IMR-90 (cell line): ENCODE measurements at regions not wholly inside any gene's neighbourhood (a gene's known extent, or its start where the extent isn't known, plus 50 kb on each side); places are given as distances from the start of the nearest gene placed in this dataset.

ENCODE experiments used
- ATAC-seq: fragments of 200-7000 bp; cut with Tn5 transposase; 2 replicates; pipeline ENCODE4 v1.9.1; 2020; ENCODE audit warnings: low read depth, mild to moderate bottlenecking, moderate library complexity
- BruUV-seq: library from RNA; stranded (reverse); fragments of 400-500 nt; replicated peaks from 2 replicates; lab custom pipeline; 2021; lab: Mats Ljungman, UMichigan
- CTCF ChIA-PET: fragments of 300-600 bp; formaldehyde crosslinking; extraction: SDS; loops from one replicate; lab custom pipeline; 2021; ENCODE audit warnings: antibody characterized with exemption; lab: Yijun Ruan, JAX
- POLR2A ChIA-PET: fragments of 300-600 bp; sonication (Branson Sonifier 250); formaldehyde crosslinking; loops from one replicate; lab custom pipeline; 2022; ENCODE audit warnings: antibody characterized with exemption; ENCODE audit not compliant: unreplicated experiment; lab: Charles Lee
- DNase-seq: peaks from one replicate; pipeline ENCODE4 v3.0.0; 2013
- H2AFZ ChIP-seq: replicated peaks from 2 replicates; pipeline ENCODE3; 2013; ENCODE audit warnings: low read length, mild to moderate bottlenecking; ENCODE audit not compliant: poor library complexity
- H2AK5ac ChIP-seq: 2 replicates; pipeline ENCODE4 v1.6.1; 2013; ENCODE audit warnings: low read depth, low read length, inconsistent platforms
- H2AK9ac ChIP-seq: replicated peaks from 2 replicates; pipeline ENCODE3; 2013; ENCODE audit warnings: mild to moderate bottlenecking, low read depth, low read length, moderate library complexity; ENCODE audit not compliant: poor library complexity
- H2BK120ac ChIP-seq: 2 replicates; pipeline ENCODE4 v1.6.1; 2013; ENCODE audit warnings: low read depth, low read length, inconsistent platforms
- H2BK15ac ChIP-seq: 3 replicates; pipeline ENCODE4 v1.6.1; 2013; ENCODE audit warnings: low read depth, low read length, inconsistent platforms
- H2BK20ac ChIP-seq: 2 replicates; pipeline ENCODE4 v1.6.1; 2013; ENCODE audit warnings: low read depth, mild to moderate bottlenecking, inconsistent platforms, low read length, moderate library complexity
- H2BK5ac ChIP-seq: 2 replicates; pipeline ENCODE4 v1.6.1; 2013; ENCODE audit warnings: mild to moderate bottlenecking, low read depth, low read length, inconsistent platforms; ENCODE audit not compliant: poor library complexity, severe bottlenecking
- H3K14ac ChIP-seq: replicated peaks from 2 replicates; pipeline ENCODE4 v1.6.1; 2013; ENCODE audit warnings: low read depth, low read length, inconsistent platforms
- H3K18ac ChIP-seq: 2 replicates; pipeline ENCODE4 v1.6.1; 2013; ENCODE audit warnings: low read depth, low read length, control low read depth
- H3K23ac ChIP-seq: 2 replicates; pipeline ENCODE4 v1.6.1; 2013; ENCODE audit warnings: low read depth, low read length, inconsistent platforms
- H3K27ac ChIP-seq: 2 replicates; pipeline ENCODE4 v1.5.1; 2013; ENCODE audit warnings: mild to moderate bottlenecking, control low read depth, low read length; ENCODE audit not compliant: insufficient read depth
- H3K27me3 ChIP-seq: 2 replicates; pipeline ENCODE4 v1.6.1; 2013; ENCODE audit warnings: low read length; ENCODE audit not compliant: control insufficient read depth, insufficient read depth
- H3K36me3 ChIP-seq: 2 replicates; pipeline ENCODE4 v1.6.1; 2013; ENCODE audit warnings: low read length, mixed read lengths; ENCODE audit not compliant: control insufficient read depth, insufficient read depth
- H3K4ac ChIP-seq: 2 replicates; pipeline ENCODE4 v1.6.1; 2013; ENCODE audit warnings: low read depth, low read length, inconsistent platforms
- H3K4me1 ChIP-seq: 2 replicates; pipeline ENCODE4 v1.6.1; 2013; ENCODE audit warnings: low read length, mixed read lengths; ENCODE audit not compliant: control insufficient read depth, insufficient read depth
- H3K4me2 ChIP-seq: 2 replicates; pipeline ENCODE4 v1.6.1; 2013; ENCODE audit warnings: low read depth, mild to moderate bottlenecking, control low read depth, low read length, moderate library complexity
- H3K4me3 ChIP-seq: 2 replicates; pipeline ENCODE4 v1.5.1; 2013; ENCODE audit warnings: low read depth, mild to moderate bottlenecking, control low read depth, low read length, moderate library complexity; ENCODE audit not compliant: insufficient read depth
- H3K56ac ChIP-seq: 2 replicates; pipeline ENCODE4 v1.6.1; 2013; ENCODE audit warnings: low read length, inconsistent platforms; ENCODE audit not compliant: insufficient read depth; ENCODE audit errors: extremely low read depth
- H3K79me1 ChIP-seq, 2 experiments: 2 replicates each; pipeline ENCODE4 v1.6.1; 2013; ENCODE audit warnings: low read length in 2 of 2, inconsistent platforms in 1 of 2, low read depth in 1 of 2
- H3K9ac ChIP-seq: 2 replicates; pipeline ENCODE4 v1.6.1; 2013; ENCODE audit warnings: low read depth, low read length, control low read depth
- H3K9me1 ChIP-seq: 2 replicates; pipeline ENCODE4 v1.6.1; 2013; ENCODE audit warnings: low read length, inconsistent platforms; ENCODE audit not compliant: insufficient read depth
- H3K9me3 ChIP-seq: 2 replicates; pipeline ENCODE4 v1.6.1; 2013; ENCODE audit warnings: low read length; ENCODE audit not compliant: control insufficient read depth, insufficient read depth
- H4K20me1 ChIP-seq: 2 replicates; pipeline ENCODE4 v1.6.1; 2013; ENCODE audit warnings: low read length, inconsistent platforms; ENCODE audit not compliant: insufficient read depth
- H4K5ac ChIP-seq: 2 replicates; pipeline ENCODE4 v1.6.1; 2013; ENCODE audit warnings: mild to moderate bottlenecking, low read depth, low read length, control low read depth
- H4K8ac ChIP-seq, 2 experiments: 2 replicates each; pipeline ENCODE4 v1.6.1; 2013; ENCODE audit warnings: low read depth in 2 of 2, low read length in 2 of 2, control low read depth in 1 of 2, inconsistent platforms in 1 of 2
- H4K91ac ChIP-seq: 2 replicates; pipeline ENCODE4 v1.6.1; 2013; ENCODE audit warnings: low read depth, low read length, inconsistent platforms; ENCODE audit not compliant: insufficient read depth
- BHLHE40 ChIP-seq: fragments of 150-350 bp; IDR thresholded peaks from 2 replicates; pipeline ENCODE4 v1.6.1; 2016; ENCODE audit warnings: mild to moderate bottlenecking, low read depth, low read length
- CEBPB ChIP-seq: IDR thresholded peaks from 2 replicates; pipeline ENCODE4 v1.6.1; 2012; ENCODE audit warnings: low read depth, low read length, improper control_type of control experiment
- CHD1 ChIP-seq: IDR thresholded peaks from 2 replicates; pipeline ENCODE4 v1.6.1; 2012; ENCODE audit warnings: low read depth, low read length, improper control_type of control experiment
- FOS ChIP-seq: fragments of 150-350 bp; IDR thresholded peaks from 2 replicates; pipeline ENCODE4 v1.6.1; 2016; ENCODE audit warnings: low read depth, low read length
- MAFK ChIP-seq: IDR thresholded peaks from 2 replicates; pipeline ENCODE4 v1.6.1; 2012; ENCODE audit warnings: low read depth, low read length, improper control_type of control experiment
- MAZ ChIP-seq: IDR thresholded peaks from 2 replicates; pipeline ENCODE4 v1.6.1; 2012; ENCODE audit warnings: low read depth, mild to moderate bottlenecking, low read length, improper control_type of control experiment, moderate library complexity, borderline replicate concordance
- MXI1 ChIP-seq: IDR thresholded peaks from 2 replicates; pipeline ENCODE4 v1.6.1; 2012; ENCODE audit warnings: low read depth, mild to moderate bottlenecking, low read length, moderate library complexity, borderline replicate concordance
- NFE2L2 ChIP-seq: fragments of 150-350 bp; IDR thresholded peaks from 2 replicates; pipeline ENCODE4 v1.6.1; 2016; ENCODE audit warnings: low read depth, mild to moderate bottlenecking, low read length
- POLR2A ChIP-seq: IDR thresholded peaks from 2 replicates; pipeline ENCODE4 v1.6.1; 2012; ENCODE audit warnings: mild to moderate bottlenecking, low read depth, low read length
- RAD21 ChIP-seq: IDR thresholded peaks from 2 replicates; pipeline ENCODE4 v1.6.1; 2012; ENCODE audit warnings: low read length, improper control_type of control experiment
- RCOR1 ChIP-seq: IDR thresholded peaks from 2 replicates; pipeline ENCODE4 v1.6.1; 2012; ENCODE audit warnings: mild to moderate bottlenecking, low read length, improper control_type of control experiment; ENCODE audit not compliant: insufficient replicate concordance
- RFX5 ChIP-seq: IDR thresholded peaks from 2 replicates; pipeline ENCODE4 v1.8.0; 2012; ENCODE audit warnings: low read depth, mild to moderate bottlenecking, low read length, moderate library complexity
- SMC3 ChIP-seq: fragments of 150-350 bp; IDR thresholded peaks from 2 replicates; pipeline ENCODE4 v1.6.1; 2016; ENCODE audit warnings: low read depth, mild to moderate bottlenecking, antibody characterized with exemption, low read length, moderate library complexity
- WGBS, 2 experiments: methylation state at CpG; one replicate each; pipeline versions ENCODE4 v1.1.5 to v1.1.7; 2013; ENCODE audit warnings: missing lambda C conversion rate in 2 of 2; ENCODE audit not compliant: insufficient read length in 1 of 2; ENCODE audit errors: extremely low coverage in 2 of 2; 5-methylcytosine and 5-hydroxymethylcytosine counted together
- dilution Hi-C: fragments of 300-500 bp; cut with HindIII; formaldehyde crosslinking; loops from one replicate; pipeline ENCODE4 v1.14.3; 2018; ENCODE audit warnings: low sequenced_read_pairs; ENCODE audit not compliant: unreplicated experiment
- in situ Hi-C: fragments of 300-500 bp; cut with MboI; formaldehyde crosslinking; loops from 3 replicates; pipeline ENCODE4 v1.14.3; 2019; ENCODE audit warnings: low sequenced_read_pairs, inconsistent platforms, mixed read lengths
- intact Hi-C: fragments of 100-400 bp; cut with micrococcal nuclease; formaldehyde crosslinking; loops from 2 replicates; pipeline ENCODE4 v1.10.0; 2022
- TF ChIP-seq, protein P1 (sequence below): fragments of 150-350 bp; IDR thresholded peaks from 2 replicates; pipeline ENCODE4 v1.6.1; 2017; ENCODE audit warnings: mild to moderate bottlenecking, antibody characterized with exemption, low read length, low read depth
- TF ChIP-seq, protein P2 (sequence below): conservative IDR thresholded peaks from 2 replicates; pipeline ENCODE4 v1.5.1; 2012; ENCODE audit warnings: mild to moderate bottlenecking, low read depth, low read length, improper control_type of control experiment
- TF ChIP-seq, protein P3 (sequence below): fragments of 150-350 bp; IDR thresholded peaks from 2 replicates; pipeline ENCODE4 v1.6.1; 2016; ENCODE audit warnings: low read depth, mild to moderate bottlenecking, low read length, moderate library complexity, borderline replicate concordance

DNA sequence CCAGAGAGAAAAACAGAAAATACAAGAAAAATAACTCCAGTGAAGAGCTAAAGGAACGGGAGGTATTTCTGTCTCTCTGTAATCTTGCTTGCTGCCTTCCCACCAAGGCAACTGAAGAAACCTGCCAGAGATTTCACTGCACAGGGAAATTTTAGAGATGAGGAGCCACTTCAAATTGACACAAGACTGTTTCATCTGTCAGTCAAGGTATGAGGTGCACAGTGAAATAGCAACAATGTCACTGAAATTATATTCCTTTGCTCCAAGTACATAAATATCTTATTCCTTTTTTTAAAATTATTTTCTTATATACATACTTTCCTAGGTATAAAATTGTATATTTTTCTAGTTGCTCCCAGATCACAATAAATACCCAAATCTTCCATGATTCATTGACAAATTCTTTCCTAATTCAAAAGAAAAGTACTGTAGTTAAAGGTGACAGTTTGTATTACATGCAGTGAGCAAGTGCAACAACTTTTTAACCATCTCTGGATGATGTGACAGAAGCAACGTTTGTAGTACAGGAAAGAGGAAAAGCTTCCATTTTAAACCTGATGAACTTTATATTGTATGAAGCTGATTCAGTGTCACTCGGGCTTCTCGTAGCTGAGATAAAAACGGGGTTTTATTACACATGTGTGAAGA lies 563.4 kb downstream of the TUSC7 start:
- Histone ChIP-seq H3K56ac (no peak overlapping the region), H3K14ac (no peak overlapping the region), H3K9me1 (no peaks in the 10 kb centered on the region), H3K36me3 (no peaks in the 10 kb centered on the region), H3K79me1 (no peaks in the 10 kb centered on the region), H3K4me1 (no peaks in the 10 kb centered on the region), H3K23ac (no peak overlapping the region), H3K4me2 (no peak overlapping the region), H2AK9ac (no peak overlapping the region), H2AK5ac (no peak overlapping the region), H3K18ac (no peak overlapping the region), H2BK5ac (no peak overlapping the region), H3K9ac (no peak overlapping the region), H3K4ac (no peak overlapping the region), H3K27ac (no peak overlapping the region), H3K9me3 (no peaks in the 10 kb centered on the region), H4K8ac (no peak overlapping the region), H4K5ac (no peak overlapping the region), H3K4me3 (no peak overlapping the region), H2BK20ac (no peak overlapping the region), H4K20me1 (no peaks in the 10 kb centered on the region), H2AFZ (no peak overlapping the region), H3K27me3 (no peaks in the 10 kb centered on the region), H2BK15ac (no peak overlapping the region), H2BK120ac (no peak overlapping the region), H4K91ac (no peak overlapping the region)
- in situ Hi-C loops = no loop called here
- no TSS peak for BruUV-seq
- TF ChIP-seq RCOR1 (no peak), BHLHE40 (no peak), POLR2A (no peak), NFE2L2 (no peak), CHD1 (no peak), RAD21 (no peak), RFX5 (no peak), MAZ (no peak), FOS (no peak), MAFK (no peak), MXI1 (no peak), SMC3 (no peak), CEBPB (no peak)
- TF ChIP-seq, protein P1, sequence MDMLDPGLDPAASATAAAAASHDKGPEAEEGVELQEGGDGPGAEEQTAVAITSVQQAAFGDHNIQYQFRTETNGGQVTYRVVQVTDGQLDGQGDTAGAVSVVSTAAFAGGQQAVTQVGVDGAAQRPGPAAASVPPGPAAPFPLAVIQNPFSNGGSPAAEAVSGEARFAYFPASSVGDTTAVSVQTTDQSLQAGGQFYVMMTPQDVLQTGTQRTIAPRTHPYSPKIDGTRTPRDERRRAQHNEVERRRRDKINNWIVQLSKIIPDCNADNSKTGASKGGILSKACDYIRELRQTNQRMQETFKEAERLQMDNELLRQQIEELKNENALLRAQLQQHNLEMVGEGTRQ = no peak
- TF ChIP-seq, protein P2, sequence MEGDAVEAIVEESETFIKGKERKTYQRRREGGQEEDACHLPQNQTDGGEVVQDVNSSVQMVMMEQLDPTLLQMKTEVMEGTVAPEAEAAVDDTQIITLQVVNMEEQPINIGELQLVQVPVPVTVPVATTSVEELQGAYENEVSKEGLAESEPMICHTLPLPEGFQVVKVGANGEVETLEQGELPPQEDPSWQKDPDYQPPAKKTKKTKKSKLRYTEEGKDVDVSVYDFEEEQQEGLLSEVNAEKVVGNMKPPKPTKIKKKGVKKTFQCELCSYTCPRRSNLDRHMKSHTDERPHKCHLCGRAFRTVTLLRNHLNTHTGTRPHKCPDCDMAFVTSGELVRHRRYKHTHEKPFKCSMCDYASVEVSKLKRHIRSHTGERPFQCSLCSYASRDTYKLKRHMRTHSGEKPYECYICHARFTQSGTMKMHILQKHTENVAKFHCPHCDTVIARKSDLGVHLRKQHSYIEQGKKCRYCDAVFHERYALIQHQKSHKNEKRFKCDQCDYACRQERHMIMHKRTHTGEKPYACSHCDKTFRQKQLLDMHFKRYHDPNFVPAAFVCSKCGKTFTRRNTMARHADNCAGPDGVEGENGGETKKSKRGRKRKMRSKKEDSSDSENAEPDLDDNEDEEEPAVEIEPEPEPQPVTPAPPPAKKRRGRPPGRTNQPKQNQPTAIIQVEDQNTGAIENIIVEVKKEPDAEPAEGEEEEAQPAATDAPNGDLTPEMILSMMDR = no peak
- TF ChIP-seq, protein P3, sequence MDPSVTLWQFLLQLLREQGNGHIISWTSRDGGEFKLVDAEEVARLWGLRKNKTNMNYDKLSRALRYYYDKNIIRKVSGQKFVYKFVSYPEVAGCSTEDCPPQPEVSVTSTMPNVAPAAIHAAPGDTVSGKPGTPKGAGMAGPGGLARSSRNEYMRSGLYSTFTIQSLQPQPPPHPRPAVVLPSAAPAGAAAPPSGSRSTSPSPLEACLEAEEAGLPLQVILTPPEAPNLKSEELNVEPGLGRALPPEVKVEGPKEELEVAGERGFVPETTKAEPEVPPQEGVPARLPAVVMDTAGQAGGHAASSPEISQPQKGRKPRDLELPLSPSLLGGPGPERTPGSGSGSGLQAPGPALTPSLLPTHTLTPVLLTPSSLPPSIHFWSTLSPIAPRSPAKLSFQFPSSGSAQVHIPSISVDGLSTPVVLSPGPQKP = no peak
- ChIA-PET POLR2A (no interaction called here), CTCF (interaction anchor here (0.5 kb wide), 1 partner anchor 1202 kb away, joined by 3 read pairs; no protein-coding TSS in a partner anchor)
- ATAC-seq (no peak), DNase-seq (no peak)
- no CpG with 5 or more reads among the region's 5 CpGs for WGBS, 2 experiments
- dilution Hi-C loops = no loop called here
- intact Hi-C loops = no loop called here
